GM10266 (cell line): ENCODE measurements at regions not wholly inside any gene's neighbourhood (a gene's known extent, or its start where the extent isn't known, plus 50 kb on each side); places are given as distances from the start of the nearest gene placed in this dataset.
"Not testable (repeated sequence)": the region's sequence is repeated elsewhere in the genome, so short reads cannot be mapped to it uniquely, and the experiment has no call there.

Experiments used
- DNase-seq: peaks from one replicate; pipeline ENCODE4 v3.0.0; 2012; ENCODE audit errors: extremely low spot score
- TF ChIP-seq, protein P1 (sequence below): IDR thresholded peaks from 2 replicates; pipeline ENCODE4 v1.5.1; 2012; ENCODE audit warnings: mild to moderate bottlenecking, low read depth; ENCODE audit not compliant: control insufficient read depth, insufficient read depth; ENCODE audit errors: missing control alignments

DNA sequence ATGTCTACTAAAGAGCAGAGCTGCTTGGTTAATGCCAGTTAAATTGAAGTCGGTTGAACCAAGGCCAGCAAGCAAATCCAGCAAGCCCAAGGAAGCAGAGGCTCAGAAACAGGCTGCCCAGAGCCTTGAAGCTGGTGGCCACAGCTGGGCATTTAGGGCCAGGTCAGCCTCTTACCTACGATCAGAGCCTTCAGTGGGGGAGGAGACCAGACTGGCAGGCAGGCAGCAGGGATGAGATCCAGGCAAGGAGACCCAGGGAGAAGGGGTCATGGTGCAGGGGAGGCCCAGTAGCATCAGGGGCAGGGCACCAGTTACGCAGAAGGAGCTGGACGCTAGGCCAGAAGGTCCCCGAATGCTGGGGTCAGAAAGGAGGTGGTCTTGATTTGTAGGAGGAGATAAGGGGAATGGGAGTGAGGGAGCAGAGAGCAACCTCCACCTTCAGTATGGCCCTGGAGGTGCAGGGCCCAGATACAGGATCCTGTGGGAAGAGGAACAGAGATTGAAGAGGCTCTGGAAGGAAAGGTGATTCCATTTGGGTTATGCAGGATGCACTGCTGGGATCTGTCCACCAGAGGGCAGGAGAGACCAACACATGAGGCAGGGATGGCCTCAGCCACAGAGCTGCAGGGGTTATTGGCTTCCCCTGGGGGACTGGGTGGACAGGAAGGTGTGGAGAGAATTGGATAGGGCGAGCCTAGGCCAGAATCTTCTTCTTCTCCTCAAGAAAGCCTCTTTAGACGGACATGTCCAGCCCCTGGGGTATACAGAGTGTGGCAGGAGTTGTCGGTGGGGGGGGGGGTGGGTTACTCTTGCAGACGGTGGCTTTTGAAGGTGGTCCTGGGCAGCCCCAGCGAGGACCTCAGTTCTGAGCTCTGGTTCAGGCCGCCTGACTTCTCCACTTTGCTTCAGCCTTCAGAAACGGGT is 132.6 kb upstream of the PODXL start:
- TF ChIP-seq, protein P1, sequence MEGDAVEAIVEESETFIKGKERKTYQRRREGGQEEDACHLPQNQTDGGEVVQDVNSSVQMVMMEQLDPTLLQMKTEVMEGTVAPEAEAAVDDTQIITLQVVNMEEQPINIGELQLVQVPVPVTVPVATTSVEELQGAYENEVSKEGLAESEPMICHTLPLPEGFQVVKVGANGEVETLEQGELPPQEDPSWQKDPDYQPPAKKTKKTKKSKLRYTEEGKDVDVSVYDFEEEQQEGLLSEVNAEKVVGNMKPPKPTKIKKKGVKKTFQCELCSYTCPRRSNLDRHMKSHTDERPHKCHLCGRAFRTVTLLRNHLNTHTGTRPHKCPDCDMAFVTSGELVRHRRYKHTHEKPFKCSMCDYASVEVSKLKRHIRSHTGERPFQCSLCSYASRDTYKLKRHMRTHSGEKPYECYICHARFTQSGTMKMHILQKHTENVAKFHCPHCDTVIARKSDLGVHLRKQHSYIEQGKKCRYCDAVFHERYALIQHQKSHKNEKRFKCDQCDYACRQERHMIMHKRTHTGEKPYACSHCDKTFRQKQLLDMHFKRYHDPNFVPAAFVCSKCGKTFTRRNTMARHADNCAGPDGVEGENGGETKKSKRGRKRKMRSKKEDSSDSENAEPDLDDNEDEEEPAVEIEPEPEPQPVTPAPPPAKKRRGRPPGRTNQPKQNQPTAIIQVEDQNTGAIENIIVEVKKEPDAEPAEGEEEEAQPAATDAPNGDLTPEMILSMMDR, result peak; percentile 98
- peak; percentile 78 for DNase-seq

DNA sequence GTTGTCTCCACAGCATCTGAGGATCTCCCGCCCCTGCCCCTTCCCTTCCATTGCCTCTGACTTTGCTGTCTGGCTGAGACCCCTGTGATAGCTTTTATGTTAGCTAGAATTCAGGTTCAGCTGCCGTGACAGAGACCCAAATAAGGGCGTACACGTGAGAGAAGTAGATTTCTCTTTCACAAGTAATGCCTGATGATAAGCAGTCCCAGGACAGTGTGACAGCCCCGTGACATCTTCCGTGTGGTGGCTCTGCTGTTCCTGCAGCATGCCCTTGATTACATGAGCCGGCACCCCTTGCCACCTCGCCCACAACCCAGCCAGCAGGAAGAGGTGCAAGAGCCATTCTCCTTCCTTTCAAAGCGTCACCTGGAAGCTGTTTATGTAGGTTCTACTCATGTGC is 130.9 kb upstream of the PODXL start:
- TF ChIP-seq, protein P1, result no peak
- DNase-seq, result no peak

DNA sequence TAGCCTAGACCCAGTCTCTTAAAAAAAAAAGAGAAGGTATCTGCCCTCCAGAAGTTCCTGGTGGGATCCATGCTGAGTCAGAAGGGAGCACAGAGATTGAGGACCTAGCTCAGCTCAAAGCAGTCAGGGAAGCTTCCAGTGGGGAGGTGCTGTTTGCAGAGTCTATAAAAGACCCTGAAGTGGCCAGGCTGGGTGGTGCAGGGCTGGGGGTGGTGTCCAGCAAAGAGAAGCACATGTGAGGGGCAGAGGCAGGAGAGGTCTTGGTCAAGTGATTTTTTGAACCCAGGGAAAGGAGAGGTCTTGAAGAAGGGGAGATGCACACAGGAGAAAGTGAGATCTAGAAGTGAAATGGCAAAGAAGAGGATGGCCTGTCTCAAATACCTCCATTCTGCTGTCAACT is 130.4 kb upstream of the PODXL start:
- TF ChIP-seq, protein P1, result no peak
- no peak for DNase-seq

DNA sequence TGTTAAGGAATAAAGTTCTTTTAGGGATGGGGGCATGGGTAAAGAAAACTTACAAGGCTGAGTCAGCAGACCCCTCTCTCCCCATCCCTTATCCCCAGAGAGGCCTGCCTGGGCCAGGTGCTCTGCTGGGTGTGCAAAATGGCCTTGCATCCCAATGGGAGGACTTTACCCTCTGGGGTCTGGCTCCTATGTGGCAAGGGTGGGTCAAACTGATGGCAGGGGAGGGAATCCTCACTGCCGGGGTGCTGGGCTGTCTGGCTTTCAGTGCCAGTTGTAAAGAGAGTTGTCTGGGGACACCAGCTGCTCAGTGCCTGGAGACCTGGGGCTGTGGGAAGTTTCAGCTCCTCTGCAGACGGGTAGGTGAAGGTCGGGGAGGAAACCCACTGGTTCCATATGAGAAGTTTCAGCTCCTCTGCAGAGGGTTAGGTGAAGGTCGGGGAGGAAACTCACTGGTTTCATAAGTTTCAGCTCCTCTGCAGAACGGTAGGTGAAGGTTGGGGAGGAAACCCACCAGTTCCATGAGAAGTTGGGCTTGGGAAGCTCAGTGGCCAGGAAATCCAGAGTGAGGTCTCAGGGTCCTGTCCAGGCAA is 127.2 kb upstream of the PODXL start:
- no peak for DNase-seq
- TF ChIP-seq, protein P1, result no peak

DNA sequence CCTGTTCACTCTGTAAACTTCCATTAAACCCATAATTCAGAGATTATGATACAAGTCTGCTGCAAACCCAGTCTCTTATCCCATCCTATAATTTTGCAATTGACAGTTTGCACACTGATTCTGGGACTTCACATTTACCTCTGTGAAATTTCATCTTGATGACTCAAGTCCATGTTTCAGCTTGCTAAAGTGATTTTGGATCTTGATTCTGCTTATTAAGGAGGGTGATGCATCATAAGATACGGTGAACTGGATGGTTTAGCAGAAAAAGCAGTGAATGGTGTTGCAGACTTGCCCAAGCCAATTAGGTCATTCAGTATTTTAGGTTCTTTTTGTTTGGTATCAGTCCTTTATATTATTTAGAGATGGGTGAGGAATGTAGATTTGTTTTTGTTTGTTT is 125.5 kb upstream of the PODXL start:
- no peak for DNase-seq
- TF ChIP-seq, protein P1, result no peak

DNA sequence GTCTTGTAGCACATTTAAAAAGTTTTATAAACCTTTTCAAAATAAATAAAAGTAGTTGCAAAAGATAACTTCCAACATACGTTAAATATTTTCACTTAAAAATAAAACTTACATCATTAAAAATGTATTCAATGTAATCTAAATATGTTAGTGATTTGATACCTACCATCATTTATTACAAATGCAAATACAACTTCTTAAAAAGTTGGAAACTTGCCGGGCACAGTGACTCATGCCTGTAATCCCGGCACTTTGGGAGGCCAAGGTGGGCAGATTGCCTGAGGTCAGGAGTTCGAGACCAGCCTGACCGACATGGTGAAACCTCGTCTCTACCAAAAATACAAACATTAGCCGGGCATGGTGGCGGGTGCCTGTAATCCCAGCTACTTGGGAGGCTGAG is 122.6 kb upstream of the PODXL start:
- DNase-seq, result not testable (repeated sequence)

DNA sequence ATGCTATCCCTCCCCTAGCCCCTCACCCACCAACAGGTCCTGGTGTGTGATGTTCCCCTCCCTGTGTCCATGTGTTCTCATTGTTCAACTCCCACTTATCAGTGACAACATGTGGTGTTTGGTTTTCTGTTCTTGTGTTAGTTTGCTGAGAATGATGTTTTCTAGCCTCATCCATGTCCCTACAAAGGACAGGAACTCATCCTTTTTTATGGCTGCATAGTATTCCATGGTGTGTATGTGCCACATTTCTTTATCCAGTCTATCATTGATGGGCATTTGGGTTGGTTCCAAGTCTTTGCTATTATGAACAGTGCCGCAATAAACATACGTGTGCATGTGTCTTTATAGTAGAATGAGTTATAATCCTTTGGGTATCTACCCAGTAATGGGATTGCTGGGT is 120.4 kb upstream of the PODXL start:
- not testable (repeated sequence) for DNase-seq

DNA sequence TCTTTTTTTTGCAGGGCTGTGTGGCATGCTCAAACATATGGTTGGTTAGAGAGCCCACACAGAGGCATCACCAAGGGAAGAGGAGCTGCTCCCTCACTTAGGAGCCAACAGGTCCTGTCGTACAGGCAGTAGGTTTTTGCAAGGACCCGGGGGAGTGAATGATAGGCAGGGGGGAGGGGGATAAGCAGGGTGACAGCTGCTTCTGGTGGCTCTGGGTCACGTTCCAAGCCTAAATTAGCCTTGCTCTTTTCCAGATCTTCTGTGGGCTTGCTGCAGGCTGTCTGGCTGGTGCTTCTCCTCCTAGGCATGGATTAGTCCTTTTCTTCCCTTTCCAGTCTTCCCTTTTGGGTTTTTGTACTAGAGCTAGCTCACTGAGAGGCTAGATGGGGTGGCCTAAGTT is 117.7 kb upstream of the PODXL start:
- TF ChIP-seq, protein P1, result no peak
- DNase-seq, result no peak
